ENCODE measurements at regions not wholly inside any gene's neighbourhood (a gene's known extent, or its start where the extent isn't known, plus 50 kb on each side); places are given as distances from the start of the nearest gene placed in this dataset.

DNA sequence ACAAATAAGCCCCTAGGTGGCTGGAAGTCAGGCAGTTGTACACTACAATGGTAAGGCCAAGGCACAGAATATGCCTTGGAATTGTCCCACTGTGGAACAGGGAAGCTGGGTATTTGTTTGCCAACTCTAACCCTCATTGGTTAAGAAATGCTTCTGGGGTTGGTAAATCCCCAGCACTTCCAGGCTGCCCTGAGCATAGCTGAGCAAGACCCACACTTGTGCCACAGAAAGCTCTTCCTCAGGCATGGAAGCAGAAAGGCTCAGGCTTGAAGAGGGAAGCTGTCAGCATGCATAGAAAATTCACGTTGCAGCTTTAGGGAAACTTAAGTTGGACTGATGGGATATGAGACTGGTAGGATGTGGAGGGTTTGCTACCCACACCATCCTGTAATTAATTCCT is 86.9 kb upstream of the PLCL2 start:
- Histone ChIP-seq H3K4me3 (ENCODE audit: low read length) (no peak overlapping the region), H3K4me1 (ENCODE audit: control insufficient read depth, low read depth, low read length) (peaks cover 9% of the 10 kb centered on the region), H3K9ac (ENCODE audit: low read length) (no peak overlapping the region), H3K27ac (ENCODE audit: low read length) (no peak overlapping the region), H3K36me3 (ENCODE audit: control insufficient read depth, low read depth, low read length) (no peaks in the 10 kb centered on the region), H3K27me3 (ENCODE audit: control insufficient read depth, insufficient read depth, low read length) (no peaks in the 10 kb centered on the region), H3K9me3 (ENCODE audit: control insufficient read depth, low read depth, low read length) (no peaks in the 10 kb centered on the region)

DNA sequence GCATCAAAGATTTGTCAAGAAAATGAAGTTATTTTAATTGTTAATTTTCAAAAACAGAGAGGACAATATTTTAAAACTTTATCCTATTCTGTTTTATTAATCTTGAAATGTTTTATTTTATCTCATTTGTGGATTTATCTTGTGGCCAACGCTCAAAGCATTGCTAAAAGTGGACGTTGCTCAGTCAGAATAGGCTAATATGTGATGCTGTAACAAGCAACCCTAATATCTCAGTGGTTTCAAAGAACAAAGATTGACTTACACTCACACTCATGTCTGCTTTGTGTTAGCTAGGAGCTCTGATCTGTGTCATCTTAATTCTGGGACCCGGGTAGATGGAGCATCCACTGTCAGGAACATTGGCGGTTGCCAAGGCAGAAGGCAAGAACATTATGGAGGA is 86.0 kb upstream of the PLCL2 start:
- Histone ChIP-seq H3K36me3 (ENCODE audit: control insufficient read depth, low read depth, low read length) (no peaks in the 10 kb centered on the region), H3K9me3 (ENCODE audit: control insufficient read depth, low read depth, low read length) (no peaks in the 10 kb centered on the region), H3K4me1 (ENCODE audit: control insufficient read depth, low read depth, low read length) (no peaks in the 10 kb centered on the region), H3K27me3 (ENCODE audit: control insufficient read depth, insufficient read depth, low read length) (no peaks in the 10 kb centered on the region), H3K9ac (ENCODE audit: low read length) (no peak overlapping the region), H3K27ac (ENCODE audit: low read length) (no peak overlapping the region), H3K4me3 (ENCODE audit: low read length) (no peak overlapping the region)

DNA sequence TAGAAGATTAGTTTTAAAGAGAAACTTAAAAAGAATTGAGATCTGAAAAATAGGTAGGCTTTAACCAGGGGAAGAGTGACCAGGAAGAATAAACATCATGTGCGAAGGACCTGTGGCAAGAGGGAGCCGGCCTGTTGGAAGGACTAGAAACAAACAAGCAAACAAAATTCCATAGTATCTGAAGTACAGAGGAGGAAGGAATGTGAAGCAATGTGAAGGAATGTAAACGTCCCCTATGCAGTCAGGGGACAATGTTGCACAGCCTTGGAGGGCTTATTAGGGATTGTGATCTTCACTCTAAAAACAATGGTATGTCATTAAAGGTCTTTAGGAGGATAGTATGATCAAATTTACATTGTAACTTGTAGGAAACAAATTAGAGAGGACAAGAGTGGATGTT is 84.4 kb upstream of the PLCL2 start:
- H3K27me3 ChIP-seq (ENCODE audit: control insufficient read depth, insufficient read depth, low read length) = no peaks in the 10 kb centered on the region
- H3K9ac ChIP-seq (ENCODE audit: low read length) = no peak overlapping the region
- no peak overlapping the region for H3K27ac ChIP-seq (ENCODE audit: low read length)

DNA sequence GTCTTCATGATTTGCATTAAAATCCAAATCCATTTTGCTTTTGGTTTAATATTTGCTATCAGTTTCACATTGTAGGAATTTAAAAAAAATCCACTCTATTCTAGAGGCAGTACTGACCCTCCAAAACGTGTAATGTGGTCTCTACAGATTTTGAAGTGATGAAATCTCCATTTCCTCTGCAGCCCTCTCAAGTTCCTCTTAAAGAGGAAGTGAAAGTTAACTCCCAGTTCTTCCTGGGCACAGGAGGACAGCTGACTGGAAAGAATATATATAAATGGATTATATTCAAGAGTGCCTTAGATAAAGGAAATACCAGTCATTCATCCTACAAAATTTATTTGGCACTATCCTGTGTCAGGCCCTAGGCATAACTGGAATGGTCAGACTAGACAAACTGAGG is 83.5 kb upstream of the PLCL2 start:
- H3K4me3 ChIP-seq (ENCODE audit: low read length) = no peak overlapping the region
- no peaks in the 10 kb centered on the region for H3K36me3 ChIP-seq (ENCODE audit: control insufficient read depth, low read depth, low read length)
- H3K4me1 ChIP-seq (ENCODE audit: control insufficient read depth, low read depth, low read length) = no peaks in the 10 kb centered on the region
- no peaks in the 10 kb centered on the region for H3K9me3 ChIP-seq (ENCODE audit: control insufficient read depth, low read depth, low read length)
- no peaks in the 10 kb centered on the region for H3K27me3 ChIP-seq (ENCODE audit: control insufficient read depth, insufficient read depth, low read length)
- no peak overlapping the region for H3K27ac ChIP-seq (ENCODE audit: low read length)
- no peak overlapping the region for H3K9ac ChIP-seq (ENCODE audit: low read length)

More for the DNA sequence above, 84.4 kb upstream of the PLCL2 start:
- no peaks in the 10 kb centered on the region for H3K36me3 ChIP-seq (ENCODE audit: control insufficient read depth, low read depth, low read length)
- no peaks in the 10 kb centered on the region for H3K4me1 ChIP-seq (ENCODE audit: control insufficient read depth, low read depth, low read length)
- no peak overlapping the region for H3K4me3 ChIP-seq (ENCODE audit: low read length)
- no peaks in the 10 kb centered on the region for H3K9me3 ChIP-seq (ENCODE audit: control insufficient read depth, low read depth, low read length)

DNA sequence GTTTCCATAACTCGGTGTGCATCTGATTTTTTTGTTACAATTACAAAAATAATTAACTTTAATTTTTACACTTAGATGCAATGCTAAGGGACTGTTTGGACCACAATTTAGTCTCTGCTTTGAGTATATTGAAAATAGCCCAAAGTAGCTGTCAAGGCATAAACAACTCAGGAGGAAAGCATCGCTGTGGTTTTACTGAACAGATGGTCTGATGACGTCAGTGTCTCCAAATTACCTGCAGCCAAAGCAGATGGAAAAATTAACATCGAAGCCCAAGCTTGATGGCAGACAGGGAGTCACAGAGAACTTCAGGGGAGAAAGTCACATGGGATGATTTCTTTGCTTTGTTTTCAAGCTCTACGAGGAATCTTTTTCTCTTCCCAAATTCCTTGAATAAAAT is 83.1 kb upstream of the PLCL2 start:
- H3K27me3 ChIP-seq (ENCODE audit: control insufficient read depth, insufficient read depth, low read length) = no peaks in the 10 kb centered on the region
- no peaks in the 10 kb centered on the region for H3K36me3 ChIP-seq (ENCODE audit: control insufficient read depth, low read depth, low read length)
- H3K4me3 ChIP-seq (ENCODE audit: low read length) = no peak overlapping the region
- no peaks in the 10 kb centered on the region for H3K4me1 ChIP-seq (ENCODE audit: control insufficient read depth, low read depth, low read length)
- no peak overlapping the region for H3K27ac ChIP-seq (ENCODE audit: low read length)
- no peak overlapping the region for H3K9ac ChIP-seq (ENCODE audit: low read length)
- no peaks in the 10 kb centered on the region for H3K9me3 ChIP-seq (ENCODE audit: control insufficient read depth, low read depth, low read length)

DNA sequence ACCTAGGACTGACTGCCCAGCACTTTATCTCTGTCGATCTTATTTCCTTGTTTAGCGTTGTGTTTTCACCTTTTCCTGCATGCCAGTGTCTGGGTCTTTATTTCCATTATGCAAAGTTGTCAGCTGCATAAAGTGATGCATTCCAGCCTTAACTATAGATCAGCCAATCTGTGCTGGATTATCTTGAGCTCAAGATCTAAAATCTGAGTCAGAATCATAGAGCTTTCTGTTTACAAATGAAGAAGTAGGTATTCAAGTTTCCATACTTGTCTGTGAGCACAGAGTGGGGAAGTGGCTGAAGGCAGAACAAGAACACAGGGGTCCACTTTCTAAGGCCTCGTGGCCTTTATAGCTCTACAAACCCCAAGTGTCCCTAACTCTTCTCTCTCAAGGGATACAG is 82.4 kb upstream of the PLCL2 start:
- no peak overlapping the region for H3K9ac ChIP-seq (ENCODE audit: low read length)
- no peaks in the 10 kb centered on the region for H3K27me3 ChIP-seq (ENCODE audit: control insufficient read depth, insufficient read depth, low read length)
- no peak overlapping the region for H3K27ac ChIP-seq (ENCODE audit: low read length)
- no peak overlapping the region for H3K4me3 ChIP-seq (ENCODE audit: low read length)
- H3K9me3 ChIP-seq (ENCODE audit: control insufficient read depth, low read depth, low read length) = no peaks in the 10 kb centered on the region
- H3K4me1 ChIP-seq (ENCODE audit: control insufficient read depth, low read depth, low read length) = no peaks in the 10 kb centered on the region
- no peaks in the 10 kb centered on the region for H3K36me3 ChIP-seq (ENCODE audit: control insufficient read depth, low read depth, low read length)

DNA sequence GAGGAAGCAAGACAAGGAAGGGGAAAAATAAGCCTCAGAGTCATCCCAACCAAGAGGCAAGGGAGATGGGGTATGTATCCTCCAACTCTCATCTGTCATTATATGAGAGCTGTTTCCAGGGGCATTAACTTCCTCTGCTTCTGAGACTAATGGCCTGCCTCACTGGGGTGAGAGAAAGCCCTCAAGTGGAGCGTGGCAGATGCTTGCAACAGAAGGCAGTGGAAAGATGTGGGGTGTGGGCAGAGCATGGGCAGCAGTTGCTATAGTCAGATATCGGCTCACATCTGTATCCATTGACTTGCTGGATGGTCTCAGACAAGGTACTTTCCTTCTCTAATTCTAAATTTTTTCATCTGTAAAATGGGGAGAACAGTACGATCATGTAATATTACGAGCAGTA is 81.7 kb upstream of the PLCL2 start:
- H3K27ac ChIP-seq (ENCODE audit: low read length) = no peak overlapping the region
- H3K36me3 ChIP-seq (ENCODE audit: control insufficient read depth, low read depth, low read length) = no peaks in the 10 kb centered on the region
- no peak overlapping the region for H3K9ac ChIP-seq (ENCODE audit: low read length)
- H3K27me3 ChIP-seq (ENCODE audit: control insufficient read depth, insufficient read depth, low read length) = no peaks in the 10 kb centered on the region
- no peaks in the 10 kb centered on the region for H3K4me1 ChIP-seq (ENCODE audit: control insufficient read depth, low read depth, low read length)
- H3K9me3 ChIP-seq (ENCODE audit: control insufficient read depth, low read depth, low read length) = no peaks in the 10 kb centered on the region
- H3K4me3 ChIP-seq (ENCODE audit: low read length) = no peak overlapping the region

DNA sequence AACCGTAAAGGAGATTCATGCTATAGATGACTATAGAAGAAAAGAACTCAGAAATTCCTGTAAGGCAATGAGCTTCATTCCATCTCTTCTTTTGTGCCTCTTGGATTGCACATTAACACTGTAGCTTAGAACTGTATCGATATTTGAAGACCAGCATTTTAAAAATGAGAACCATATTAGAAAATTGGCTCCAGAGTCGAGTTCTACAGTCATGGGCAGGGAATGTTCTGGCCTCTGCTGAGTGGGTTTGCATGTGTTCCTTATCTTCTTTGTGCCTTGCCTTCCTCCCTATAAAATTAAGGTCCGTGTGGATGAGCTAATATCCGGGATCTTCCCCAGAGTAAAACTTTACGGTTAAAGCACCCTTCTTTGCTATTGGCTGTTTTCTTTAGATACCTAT is 77.4 kb upstream of the PLCL2 start:
- H3K36me3 ChIP-seq (ENCODE audit: control insufficient read depth, low read depth, low read length) = no peaks in the 10 kb centered on the region
- H3K27me3 ChIP-seq (ENCODE audit: control insufficient read depth, insufficient read depth, low read length) = no peaks in the 10 kb centered on the region
- no peaks in the 10 kb centered on the region for H3K9me3 ChIP-seq (ENCODE audit: control insufficient read depth, low read depth, low read length)
- no peak overlapping the region for H3K4me3 ChIP-seq (ENCODE audit: low read length)
- H3K27ac ChIP-seq (ENCODE audit: low read length) = no peak overlapping the region
- peaks cover 25% of the 10 kb centered on the region for H3K4me1 ChIP-seq (ENCODE audit: control insufficient read depth, low read depth, low read length)
- no peak overlapping the region for H3K9ac ChIP-seq (ENCODE audit: low read length)

DNA sequence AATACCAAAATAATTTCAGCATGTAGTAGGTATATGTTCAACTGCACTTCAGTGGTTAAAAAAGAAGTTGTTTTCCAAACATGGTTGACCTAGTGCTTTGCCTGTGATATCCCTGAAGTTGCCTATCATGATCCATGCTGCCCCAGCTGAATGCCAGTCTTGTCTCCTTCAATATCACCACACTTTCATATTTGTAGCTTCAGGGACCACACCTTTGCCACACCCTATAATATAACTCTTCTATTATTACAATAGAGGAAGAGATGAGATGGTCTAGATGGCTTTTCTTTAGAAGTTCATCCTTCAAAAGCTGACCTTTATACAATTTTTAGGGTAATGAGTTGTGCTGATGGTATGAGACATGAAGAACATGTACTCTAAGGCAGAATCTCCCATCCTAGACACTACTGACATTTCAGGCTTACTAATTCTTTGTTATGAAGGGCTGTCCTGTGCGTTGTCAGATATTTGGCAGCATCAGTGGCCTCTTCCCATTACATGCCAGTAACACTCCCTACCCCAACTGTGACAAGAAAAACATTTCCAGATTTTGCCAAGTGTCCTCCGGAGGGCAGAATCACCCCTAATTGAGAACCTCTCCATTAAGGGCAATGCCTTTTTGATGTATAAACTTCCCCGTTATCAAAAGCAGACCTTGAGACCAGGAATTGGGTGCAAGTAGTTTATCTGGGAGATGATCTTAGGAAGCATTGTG is 76.2 kb upstream of the PLCL2 start:
- H3K9me3 ChIP-seq (ENCODE audit: control insufficient read depth, low read depth, low read length) = no peaks in the 10 kb centered on the region
- no peak overlapping the region for H3K4me3 ChIP-seq (ENCODE audit: low read length)
- H3K9ac ChIP-seq (ENCODE audit: low read length) = no peak overlapping the region
- peaks cover 25% of the 10 kb centered on the region for H3K4me1 ChIP-seq (ENCODE audit: control insufficient read depth, low read depth, low read length)
- no peaks in the 10 kb centered on the region for H3K36me3 ChIP-seq (ENCODE audit: control insufficient read depth, low read depth, low read length)
- H3K27me3 ChIP-seq (ENCODE audit: control insufficient read depth, insufficient read depth, low read length) = no peaks in the 10 kb centered on the region
- no peak overlapping the region for H3K27ac ChIP-seq (ENCODE audit: low read length)

DNA sequence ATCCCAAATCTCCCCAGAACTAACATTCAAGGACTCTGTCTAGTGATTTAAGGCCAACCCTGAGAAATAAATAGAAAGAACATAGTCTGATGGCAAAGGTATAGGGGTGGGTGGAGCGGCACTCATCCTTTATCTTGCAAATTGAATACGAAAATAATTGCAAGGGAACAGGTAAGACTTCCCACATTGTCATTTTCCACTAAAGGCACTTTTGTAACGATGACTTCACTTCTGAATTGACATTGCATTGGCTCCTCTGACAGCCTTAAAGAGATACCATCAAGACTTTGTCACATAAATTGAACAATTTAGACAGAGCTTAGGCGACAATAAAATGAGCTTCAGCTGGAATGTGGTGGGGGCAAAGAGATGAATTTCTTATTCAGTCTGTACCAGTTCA is 75.3 kb upstream of the PLCL2 start:
- Histone ChIP-seq H3K9me3 (ENCODE audit: control insufficient read depth, low read depth, low read length) (no peaks in the 10 kb centered on the region), H3K4me1 (ENCODE audit: control insufficient read depth, low read depth, low read length) (peaks cover 25% of the 10 kb centered on the region), H3K4me3 (ENCODE audit: low read length) (no peak overlapping the region), H3K9ac (ENCODE audit: low read length) (no peak overlapping the region), H3K27ac (ENCODE audit: low read length) (no peak overlapping the region), H3K36me3 (ENCODE audit: control insufficient read depth, low read depth, low read length) (no peaks in the 10 kb centered on the region), H3K27me3 (ENCODE audit: control insufficient read depth, insufficient read depth, low read length) (no peaks in the 10 kb centered on the region)

DNA sequence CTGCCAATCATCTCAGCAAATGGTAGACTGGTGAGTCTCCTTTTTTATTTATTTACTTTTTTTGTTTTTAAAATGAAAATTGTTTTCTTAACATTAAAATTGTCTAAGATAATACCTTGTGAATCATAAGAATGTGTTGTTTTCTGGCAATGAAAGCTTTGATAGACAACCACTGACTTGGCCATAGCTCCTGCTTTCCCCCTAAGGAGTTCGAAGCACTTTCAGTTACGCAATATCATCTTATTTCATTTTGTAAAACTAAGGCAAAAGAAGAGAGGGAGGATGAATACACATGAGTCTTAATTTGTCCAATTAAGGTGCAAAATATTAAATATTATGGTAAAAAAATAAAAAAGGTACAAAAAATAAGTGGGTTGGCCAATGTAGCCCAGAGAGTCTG is 74.8 kb upstream of the PLCL2 start:
- H3K4me3 ChIP-seq (ENCODE audit: low read length) = no peak overlapping the region
- H3K9me3 ChIP-seq (ENCODE audit: control insufficient read depth, low read depth, low read length) = no peaks in the 10 kb centered on the region
- H3K27me3 ChIP-seq (ENCODE audit: control insufficient read depth, insufficient read depth, low read length) = no peaks in the 10 kb centered on the region
- H3K4me1 ChIP-seq (ENCODE audit: control insufficient read depth, low read depth, low read length) = peaks cover 25% of the 10 kb centered on the region
- H3K9ac ChIP-seq (ENCODE audit: low read length) = no peak overlapping the region
- no peaks in the 10 kb centered on the region for H3K36me3 ChIP-seq (ENCODE audit: control insufficient read depth, low read depth, low read length)
- no peak overlapping the region for H3K27ac ChIP-seq (ENCODE audit: low read length)

DNA sequence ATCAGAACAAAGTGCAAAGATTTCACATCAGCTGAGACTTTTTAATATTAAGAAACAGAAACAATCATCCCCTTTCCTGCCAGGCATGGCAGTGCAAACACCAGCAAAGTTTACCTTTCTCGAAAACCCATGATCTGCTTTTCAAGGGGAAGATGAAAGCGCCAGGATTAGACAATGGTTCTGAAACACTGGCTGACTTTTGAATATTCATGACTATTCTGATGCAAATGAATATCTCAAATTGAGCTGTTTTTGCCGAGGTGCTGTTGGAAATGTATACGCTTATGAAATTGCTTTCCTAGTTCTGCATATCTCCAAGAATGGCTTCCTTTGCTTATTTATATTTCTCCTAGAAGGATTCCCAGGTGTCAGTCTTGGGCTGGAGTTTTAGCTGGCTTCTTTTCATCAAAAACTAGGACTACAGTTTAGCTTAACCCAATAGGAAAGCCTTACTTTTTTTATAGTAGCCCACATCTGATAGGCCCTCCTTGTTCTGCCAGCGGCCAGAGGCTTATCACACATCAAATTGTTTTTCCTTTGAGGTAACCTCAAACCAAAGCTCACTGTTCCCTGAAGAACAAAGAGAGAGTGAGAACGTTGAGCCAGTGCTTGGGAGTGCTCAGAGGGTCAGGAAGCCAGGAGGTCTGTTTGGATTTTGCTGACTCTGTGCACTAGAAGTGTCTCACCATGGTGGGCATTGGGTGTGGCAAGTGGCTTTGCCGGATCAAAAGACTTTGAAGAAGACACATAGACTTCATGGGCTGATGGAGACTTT is 74.0 kb upstream of the PLCL2 start:
- Histone ChIP-seq H3K9me3 (ENCODE audit: control insufficient read depth, low read depth, low read length) (no peaks in the 10 kb centered on the region), H3K4me3 (ENCODE audit: low read length) (no peak overlapping the region), H3K9ac (ENCODE audit: low read length) (no peak overlapping the region), H3K4me1 (ENCODE audit: control insufficient read depth, low read depth, low read length) (peaks cover 25% of the 10 kb centered on the region), H3K27ac (ENCODE audit: low read length) (no peak overlapping the region), H3K36me3 (ENCODE audit: control insufficient read depth, low read depth, low read length) (no peaks in the 10 kb centered on the region), H3K27me3 (ENCODE audit: control insufficient read depth, insufficient read depth, low read length) (no peaks in the 10 kb centered on the region)
